Ishikawa (cell line): ENCODE measurements at regions not wholly inside any gene's neighbourhood (a gene's known extent, or its start where the extent isn't known, plus 50 kb on each side); places are given as distances from the start of the nearest gene placed in this dataset.

ENCODE experiments used
- CEBPB ChIP-seq: IDR thresholded peaks from 2 replicates; pipeline ENCODE4 v1.6.1; 2012
- CREB1 ChIP-seq: IDR thresholded peaks from 2 replicates; pipeline ENCODE4 v1.6.1; 2012; ENCODE audit warnings: low read depth
- EGR1 ChIP-seq: IDR thresholded peaks from 2 replicates; pipeline ENCODE4 v1.6.1; 2012
- EP300 ChIP-seq: IDR thresholded peaks from 2 replicates; pipeline ENCODE4 v1.6.1; 2012; ENCODE audit warnings: borderline replicate concordance
- FOXM1 ChIP-seq: IDR thresholded peaks from 2 replicates; pipeline ENCODE4 v1.6.1; 2012; ENCODE audit warnings: low read depth, borderline replicate concordance
- MAX ChIP-seq: IDR thresholded peaks from 2 replicates; pipeline ENCODE4 v1.6.1; 2012
- NFIC ChIP-seq: IDR thresholded peaks from 2 replicates; pipeline ENCODE4 v1.6.1; 2012
- RAD21 ChIP-seq: IDR thresholded peaks from 2 replicates; pipeline ENCODE4 v1.6.1; 2012; ENCODE audit warnings: low read depth
- REST ChIP-seq: IDR thresholded peaks from 2 replicates; pipeline ENCODE4 v1.6.1; 2012; ENCODE audit warnings: low read depth, mild to moderate bottlenecking
- TAF1 ChIP-seq: IDR thresholded peaks from 2 replicates; pipeline ENCODE4 v1.6.1; 2012; ENCODE audit warnings: low read depth, mild to moderate bottlenecking
- TCF12 ChIP-seq: IDR thresholded peaks from 2 replicates; pipeline ENCODE4 v1.6.1; 2012; ENCODE audit warnings: low read depth
- TEAD4 ChIP-seq: IDR thresholded peaks from 2 replicates; pipeline ENCODE4 v1.6.1; 2012
- USF1 ChIP-seq: IDR thresholded peaks from 2 replicates; pipeline ENCODE4 v1.6.1; 2012
- YY1 ChIP-seq: IDR thresholded peaks from 2 replicates; pipeline ENCODE4 v1.6.1; 2012; ENCODE audit warnings: low read depth
- ZBTB7A ChIP-seq: IDR thresholded peaks from 2 replicates; pipeline ENCODE4 v1.6.1; 2012; ENCODE audit warnings: low read depth

GRCh38 chr10:125257521-125258108, 97.3 kb upstream of the CTBP2 start:
- no peak for TF ChIP-seq EP300

GRCh38 chr10:125256026-125256425, 95.7 kb upstream of the CTBP2 start:
- no peak for TF ChIP-seq CEBPB
- no peak for TF ChIP-seq RAD21
- no peak for TF ChIP-seq ZBTB7A
- TF ChIP-seq USF1 = no peak
- no peak for TF ChIP-seq MAX
- TF ChIP-seq CREB1 = no peak
- TF ChIP-seq TAF1 = no peak
- no peak for TF ChIP-seq FOXM1
- TF ChIP-seq TCF12 = no peak
- no peak for TF ChIP-seq TEAD4
- TF ChIP-seq EGR1 = no peak
- no peak for TF ChIP-seq NFIC
- TF ChIP-seq YY1 = no peak
- no peak for TF ChIP-seq REST
- TF ChIP-seq EP300 = no peak

GRCh38 chr10:125252937-125253336, 92.6 kb upstream of the CTBP2 start:
- TF ChIP-seq EGR1 (no peak), EP300 (no peak), CREB1 (no peak), ZBTB7A (no peak), RAD21 (no peak), REST (no peak), NFIC (no peak), MAX (no peak), FOXM1 (no peak), TAF1 (no peak), CEBPB (no peak), YY1 (no peak)

GRCh38 chr10:125249948-125250347, 89.6 kb upstream of the CTBP2 start:
- TF ChIP-seq CREB1 (no peak), TCF12 (no peak), FOXM1 (no peak), TEAD4 (no peak), MAX (no peak), EP300 (no peak), NFIC (no peak), EGR1 (no peak), REST (no peak), TAF1 (no peak), ZBTB7A (no peak)

- no peak for TF ChIP-seq CREB1
Observed at GRCh38 chr10:125248489-125248888, 88.1 kb upstream of the CTBP2 start.

GRCh38 chr10:125247576-125247975, 87.2 kb upstream of the CTBP2 start:
- no peak for TF ChIP-seq ZBTB7A
- TF ChIP-seq RAD21 = no peak
- TF ChIP-seq CEBPB = no peak
- no peak for TF ChIP-seq EP300
- TF ChIP-seq NFIC = no peak
